ENCODE measurements at regions not wholly inside any gene's neighbourhood (a gene's known extent, or its start where the extent isn't known, plus 50 kb on each side); places are given as distances from the start of the nearest gene placed in this dataset.

GRCh38 chr1:47679826-47680225, 242.0 kb downstream of the FOXD2 start:
- TF ChIP-seq POLR2A (IDR thresholded peaks at IDR 0.05; ENCODE audit: control extremely low read depth in 1 of 2, low read depth in 2 of 2, low read length in 2 of 2) (no peak), HDAC2 (IDR thresholded peaks at IDR 0.05; ENCODE audit: borderline replicate concordance in 1 of 2, low read depth in 2 of 2, low read length in 2 of 2) (no peak), POLR2AphosphoS5 (IDR thresholded peaks at IDR 0.05; ENCODE audit: low read depth, low read length) (no peak), JUN (IDR thresholded peaks at IDR 0.05; ENCODE audit: low read depth, low read length) (no peak), NRF1 (IDR thresholded peaks at IDR 0.05; ENCODE audit: low read depth, low read length) (no peak)
- TF ChIP-seq, protein P1, sequence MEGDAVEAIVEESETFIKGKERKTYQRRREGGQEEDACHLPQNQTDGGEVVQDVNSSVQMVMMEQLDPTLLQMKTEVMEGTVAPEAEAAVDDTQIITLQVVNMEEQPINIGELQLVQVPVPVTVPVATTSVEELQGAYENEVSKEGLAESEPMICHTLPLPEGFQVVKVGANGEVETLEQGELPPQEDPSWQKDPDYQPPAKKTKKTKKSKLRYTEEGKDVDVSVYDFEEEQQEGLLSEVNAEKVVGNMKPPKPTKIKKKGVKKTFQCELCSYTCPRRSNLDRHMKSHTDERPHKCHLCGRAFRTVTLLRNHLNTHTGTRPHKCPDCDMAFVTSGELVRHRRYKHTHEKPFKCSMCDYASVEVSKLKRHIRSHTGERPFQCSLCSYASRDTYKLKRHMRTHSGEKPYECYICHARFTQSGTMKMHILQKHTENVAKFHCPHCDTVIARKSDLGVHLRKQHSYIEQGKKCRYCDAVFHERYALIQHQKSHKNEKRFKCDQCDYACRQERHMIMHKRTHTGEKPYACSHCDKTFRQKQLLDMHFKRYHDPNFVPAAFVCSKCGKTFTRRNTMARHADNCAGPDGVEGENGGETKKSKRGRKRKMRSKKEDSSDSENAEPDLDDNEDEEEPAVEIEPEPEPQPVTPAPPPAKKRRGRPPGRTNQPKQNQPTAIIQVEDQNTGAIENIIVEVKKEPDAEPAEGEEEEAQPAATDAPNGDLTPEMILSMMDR (IDR thresholded peaks at IDR 0.05; ENCODE audit: control extremely low read depth in 1 of 3, insufficient read depth in 1 of 3, low read depth in 1 of 3, low read length in 3 of 3): no peak

Measured in H1 (cell line).